Stimulated activated CD4-positive, alpha-beta T cell treated with anti-CD3 and anti-CD28 coated beads, TNF-alpha, amount 100 ng/mL, for 1 hour (primary cell): ENCODE measurements at regions not wholly inside any gene's neighbourhood (a gene's known extent, or its start where the extent isn't known, plus 50 kb on each side); places are given as distances from the start of the nearest gene placed in this dataset.

Source experiments
- DNase-seq, 3 donors: peaks; one replicate each; pipeline ENCODE4 v3.0.0-alpha.2; 2020; ENCODE audit warnings: low read depth in 3 of 3, low spot score in 1 of 3

GRCh38 chr12:130017591-130018449 lies 114.0 kb upstream of the TMEM132D start:
- no peak for DNase-seq

DNA sequence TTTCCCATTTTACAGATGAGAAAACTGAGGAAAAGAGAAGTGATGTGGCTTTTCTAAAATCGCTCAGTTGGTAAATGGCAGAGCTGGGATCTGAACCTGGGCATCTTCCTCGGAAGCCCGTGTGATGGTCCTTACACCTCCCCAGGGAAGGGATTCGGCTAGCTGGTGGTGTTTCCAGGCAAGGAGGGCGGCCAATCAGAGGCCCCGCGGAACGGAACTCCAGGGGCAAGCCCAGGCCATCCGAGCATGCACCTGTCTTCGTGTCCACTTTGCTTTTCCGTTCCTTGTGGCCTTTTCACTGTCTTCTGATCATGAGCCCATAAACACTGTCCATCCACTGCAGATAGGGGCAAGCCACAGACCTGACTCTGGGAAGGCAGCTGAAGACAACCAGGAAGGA lies 114.8 kb upstream of the TMEM132D start:
- DNase-seq = no peak

- no peak for DNase-seq
Observed at GRCh38 chr12:130026608-130027176, 122.9 kb upstream of the TMEM132D start.

DNA sequence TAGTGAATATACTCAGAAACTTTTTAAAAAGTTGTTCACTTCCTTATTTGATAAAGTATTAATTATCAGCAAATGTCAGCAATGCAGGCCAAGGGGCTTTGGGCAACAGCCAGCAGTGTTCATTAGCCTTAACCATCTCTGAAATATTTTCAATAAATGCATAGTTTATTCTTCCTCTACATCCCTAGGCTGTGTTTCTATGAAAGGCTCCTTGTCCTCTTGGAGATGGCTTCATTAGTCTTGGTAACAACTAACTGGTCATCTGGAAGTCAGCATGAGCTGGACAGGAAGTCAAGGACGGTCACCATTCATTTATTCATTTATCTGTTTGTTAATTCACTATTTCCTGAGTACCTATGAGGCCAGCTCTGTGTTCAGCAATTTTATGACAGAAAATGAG lies 124.0 kb upstream of the TMEM132D start:
- no peak for DNase-seq

- no peak for DNase-seq
Observed at GRCh38 chr12:130029151-130029550, 125.3 kb upstream of the TMEM132D start.

DNA sequence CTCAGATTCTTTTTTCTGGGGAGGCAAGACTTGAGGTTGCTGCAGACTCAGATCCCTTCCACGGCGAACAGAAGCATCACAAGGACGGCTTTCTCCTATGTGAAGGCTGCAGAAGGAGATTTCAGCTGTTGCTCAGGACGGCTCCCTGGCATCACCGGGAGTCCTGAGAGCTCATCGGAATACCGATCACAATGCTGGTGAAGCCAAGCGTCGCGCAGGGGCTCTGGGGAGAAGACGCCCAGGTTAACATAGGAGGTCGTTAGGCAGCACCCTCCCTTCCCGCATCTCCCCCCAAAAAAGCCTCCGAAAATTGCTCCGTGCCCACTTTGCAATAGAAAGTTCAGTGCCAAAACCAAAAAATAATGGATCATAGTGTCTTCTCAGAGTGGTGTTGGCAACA lies 127.2 kb upstream of the TMEM132D start:
- DNase-seq = no peak

GRCh38 chr12:130031571-130032189 lies 127.9 kb upstream of the TMEM132D start:
- peak in 2 of 3 donors; percentile 5 to 58 for DNase-seq

DNA sequence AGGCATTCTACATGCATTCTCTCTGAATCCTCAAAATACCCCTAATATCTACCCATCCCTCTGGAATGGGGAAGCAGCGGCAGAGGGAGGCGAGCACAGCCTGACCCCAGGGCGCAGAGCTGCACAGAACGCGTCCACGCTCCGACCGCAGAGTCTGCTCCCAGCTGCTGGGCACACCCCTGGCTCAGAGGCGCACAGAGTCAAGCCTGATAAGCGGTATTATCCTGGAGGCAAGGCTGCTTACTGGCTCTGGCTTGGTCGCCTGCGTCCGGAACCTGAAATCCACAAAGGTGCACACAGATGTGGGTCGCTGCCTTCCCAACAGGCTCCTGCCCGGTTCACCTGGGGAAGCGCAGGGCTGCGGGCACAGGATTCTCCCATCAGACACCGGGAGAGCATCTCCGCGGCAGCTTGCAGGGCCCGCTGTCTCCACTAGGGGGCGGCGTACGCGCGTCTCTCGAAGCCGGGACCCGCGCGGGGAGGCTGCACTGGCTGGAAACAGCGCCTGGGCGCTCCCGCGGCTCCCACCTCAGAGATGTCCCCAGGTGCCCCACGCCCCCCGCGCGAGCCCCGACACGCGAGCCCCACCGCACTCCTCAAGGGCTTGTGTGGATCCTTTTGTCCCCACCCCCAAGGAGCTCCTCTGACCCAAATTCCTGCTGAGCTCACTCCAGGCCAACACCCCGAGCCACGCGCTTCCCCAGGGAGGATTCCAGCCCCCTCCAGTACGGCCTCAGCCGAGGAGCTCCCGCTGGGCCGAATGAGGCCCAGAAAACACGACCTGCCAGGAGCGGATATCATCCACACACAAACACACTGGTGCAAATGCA lies 120.1 kb upstream of the FZD10 start:
- DNase-seq = peak in 1 of 3 donors; percentile 34

GRCh38 chr12:130043685-130044406 lies 118.4 kb upstream of the FZD10 start:
- no peak for DNase-seq

DNA sequence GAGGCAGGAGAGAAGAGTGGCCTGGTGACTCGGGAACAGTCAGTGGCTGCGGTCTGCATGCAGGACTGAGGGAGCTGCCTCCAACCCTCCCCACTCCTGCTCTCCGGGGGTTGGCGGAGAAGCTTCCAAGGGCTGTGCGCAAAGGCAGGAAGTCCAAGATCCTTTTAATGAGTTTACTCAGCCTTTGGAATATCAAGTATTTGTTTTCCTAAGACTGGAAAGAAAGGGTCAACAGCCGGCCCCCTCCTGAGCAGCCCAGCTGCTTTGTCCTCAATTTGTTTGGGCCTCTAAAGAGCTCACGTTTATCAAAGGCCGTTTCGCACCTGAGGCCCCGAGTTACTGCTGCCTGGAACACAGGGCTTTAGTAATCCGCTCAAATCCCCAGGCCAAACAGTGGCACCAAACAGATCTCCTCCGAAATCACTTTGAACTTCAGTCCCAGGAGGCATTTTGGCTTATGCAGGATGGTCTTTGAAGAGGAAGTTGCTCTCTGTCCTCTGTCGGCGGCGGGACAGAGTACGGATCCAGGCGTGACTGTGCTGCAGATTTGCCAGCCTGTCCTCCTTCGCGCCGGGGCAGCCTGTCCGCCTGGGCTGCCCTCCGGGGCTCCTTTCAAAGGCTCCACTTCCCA lies 117.2 kb upstream of the FZD10 start:
- no peak for DNase-seq

DNA sequence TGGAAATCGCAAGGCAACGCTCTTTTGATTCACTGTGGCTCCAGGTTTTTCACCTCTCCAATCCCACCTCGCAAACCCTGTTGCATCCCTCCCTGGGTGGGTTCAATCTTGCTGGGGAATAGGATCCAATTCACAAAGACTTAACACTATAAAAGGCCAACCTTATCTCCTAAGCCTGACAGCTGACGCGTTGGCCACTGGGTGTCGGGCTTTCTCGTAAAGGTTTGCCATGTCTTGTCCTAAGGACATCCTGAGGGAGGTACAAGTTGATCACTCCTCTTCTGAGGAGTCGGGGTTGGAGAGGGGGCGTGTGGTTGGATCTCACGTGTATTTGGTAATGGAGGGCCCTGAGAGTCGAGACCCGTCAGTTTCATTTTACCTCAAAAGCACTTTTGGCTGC lies 112.6 kb upstream of the FZD10 start:
- DNase-seq = no peak

DNA sequence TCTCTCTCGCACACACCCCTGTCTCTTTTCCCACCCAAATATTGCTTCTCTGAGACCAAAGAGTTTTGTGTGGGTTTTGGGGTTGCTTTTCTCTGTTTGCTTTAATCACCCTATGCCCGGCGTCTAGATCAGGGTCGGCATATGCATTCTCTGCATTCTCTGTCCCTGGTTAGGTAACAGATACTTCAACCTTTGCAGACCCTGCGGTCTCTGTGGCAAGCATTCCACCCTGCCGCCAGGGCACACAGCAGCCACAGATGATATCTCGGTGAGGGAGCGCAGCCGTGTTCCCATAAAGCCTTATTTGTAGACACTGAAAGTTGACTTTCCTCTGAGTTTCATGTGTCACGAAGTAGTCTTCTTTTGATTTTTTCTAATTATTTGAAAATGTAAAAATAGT lies 110.4 kb upstream of the FZD10 start:
- no peak for DNase-seq

GRCh38 chr12:130053651-130054069 lies 108.6 kb upstream of the FZD10 start:
- DNase-seq = no peak

- DNase-seq = no peak
Observed at GRCh38 chr12:130054803-130055202, 107.5 kb upstream of the FZD10 start.

DNA sequence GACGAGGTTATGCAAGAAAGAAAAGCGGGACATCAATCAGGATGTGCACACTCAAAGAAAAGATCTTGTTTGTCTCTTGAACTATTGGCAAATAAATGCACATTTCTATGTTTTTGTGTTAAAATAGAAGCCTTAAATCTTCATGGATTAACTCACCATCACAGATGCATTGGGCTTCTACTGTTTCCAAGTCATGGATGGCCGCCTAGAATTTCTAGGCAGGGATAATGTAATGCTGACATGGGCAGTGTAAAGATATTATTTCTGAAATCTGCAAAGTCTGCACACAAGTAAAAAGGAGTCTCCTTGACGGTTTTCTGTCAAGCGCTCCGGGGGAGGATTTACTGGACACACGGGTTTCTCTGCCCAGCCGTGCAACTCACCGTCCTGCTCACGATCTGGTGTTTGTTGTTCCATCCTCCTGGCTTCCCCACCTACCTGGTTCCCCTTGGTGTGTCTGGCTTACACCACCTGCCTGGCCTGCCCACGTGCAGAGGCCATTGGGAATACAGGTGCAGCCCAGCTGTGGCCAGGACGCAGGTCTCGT lies 103.3 kb upstream of the FZD10 start:
- no peak for DNase-seq

- no peak for DNase-seq
Observed at GRCh38 chr12:130063866-130064265, 98.4 kb upstream of the FZD10 start.

DNA sequence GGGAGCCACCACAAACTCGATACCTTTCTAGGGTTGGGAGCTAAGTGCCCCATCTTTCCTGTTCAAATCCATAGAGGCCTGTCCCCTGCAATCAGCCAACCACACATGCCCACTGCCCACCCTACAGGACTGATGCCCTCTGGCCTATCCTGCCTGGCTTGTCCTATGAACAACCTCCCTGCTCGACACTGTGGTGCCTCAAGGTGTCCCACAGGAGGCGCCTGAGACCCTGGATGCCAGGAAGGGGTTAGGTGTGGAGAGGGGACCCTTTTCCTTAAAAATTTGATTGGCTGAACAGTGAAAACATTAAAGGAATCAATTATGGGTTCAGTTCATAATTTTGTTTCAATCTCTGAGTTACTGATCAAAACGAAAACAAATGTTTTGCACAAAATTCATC lies 97.3 kb upstream of the FZD10 start:
- DNase-seq = no peak

- no peak for DNase-seq
Observed at GRCh38 chr12:130066742-130067141, 95.5 kb upstream of the FZD10 start.

GRCh38 chr12:130068741-130069140 lies 93.5 kb upstream of the FZD10 start:
- DNase-seq = no peak

DNA sequence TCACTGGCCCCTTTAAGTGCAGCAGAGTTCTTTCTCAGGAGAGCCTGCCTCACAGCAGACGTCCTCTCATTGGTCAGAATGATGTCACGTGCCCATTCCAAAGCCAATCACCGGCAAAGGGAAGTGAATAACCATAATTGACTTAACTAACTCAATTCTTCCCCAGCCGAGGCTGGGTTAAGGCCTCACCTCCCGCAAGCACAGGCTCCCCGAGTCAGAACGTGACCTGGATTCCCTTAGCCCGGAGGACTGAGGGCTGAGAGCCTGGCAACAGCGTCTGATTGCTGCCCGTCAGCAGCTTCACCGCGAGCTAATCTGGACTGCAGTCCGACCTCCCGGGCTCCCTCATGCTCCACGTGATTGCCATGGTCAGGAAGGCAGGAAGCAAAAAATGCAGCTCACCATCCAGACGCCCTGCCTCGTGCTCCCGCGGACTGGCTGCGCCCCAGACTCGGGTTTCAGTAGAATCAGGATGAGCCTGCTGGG lies 92.1 kb upstream of the FZD10 start:
- no peak for DNase-seq
